Hepatocyte (in vitro differentiated cells): ENCODE measurements at regions not wholly inside any gene's neighbourhood (a gene's known extent, or its start where the extent isn't known, plus 50 kb on each side); places are given as distances from the start of the nearest gene placed in this dataset.

Source experiments
- CTCF ChIP-seq: fragments of 200-600 bp; sonication (generic); IDR thresholded peaks from 2 replicates; pipeline ENCODE4 v1.5.1; 2016; ENCODE audit warnings: antibody characterized with exemption, mild to moderate bottlenecking; ENCODE audit not compliant: poor library complexity
- EZH2 ChIP-seq: fragments of 200-600 bp; sonication (generic); IDR thresholded peaks from 2 replicates; pipeline ENCODE4 v1.6.1; 2016; ENCODE audit warnings: antibody characterized with exemption, mild to moderate bottlenecking, borderline replicate concordance
- EZH2phosphoT487 ChIP-seq: fragments of 200-600 bp; sonication (generic); IDR thresholded peaks from one replicate; pipeline ENCODE4 v1.6.1; 2018; ENCODE audit warnings: antibody characterized with exemption, mild to moderate bottlenecking, low read depth, moderate library complexity; ENCODE audit not compliant: unreplicated experiment, severe bottlenecking

- TF ChIP-seq EZH2, result no peak
- TF ChIP-seq CTCF, result no peak
- TF ChIP-seq EZH2phosphoT487, result no peak
Observed at GRCh38 chr2:164032995-164033394, 297.2 kb upstream of the FIGN start.
